GM06990 (cell line): ENCODE measurements at regions not wholly inside any gene's neighbourhood (a gene's known extent, or its start where the extent isn't known, plus 50 kb on each side); places are given as distances from the start of the nearest gene placed in this dataset.

Experiments
- DNase-seq: peaks from one replicate; pipeline ENCODE4 v3.0.0-alpha.2; 2011; ENCODE audit not compliant: insufficient read length; ENCODE audit errors: extremely low read depth
- H3K27me3 ChIP-seq: replicated peaks from 2 replicates; pipeline ENCODE4 v1.6.0; 2011; ENCODE audit warnings: low read length; ENCODE audit not compliant: control insufficient read depth, insufficient read depth
- H3K36me3 ChIP-seq: 2 replicates; pipeline ENCODE4 v1.5.1; 2011; ENCODE audit warnings: low read length; ENCODE audit not compliant: control insufficient read depth, insufficient read depth
- H3K4me3 ChIP-seq: replicated peaks from 2 replicates; pipeline ENCODE4 v1.5.1; 2011; ENCODE audit warnings: low read depth, mild to moderate bottlenecking, control low read depth, low read length
- TF ChIP-seq, protein P1 (sequence below): IDR thresholded peaks from 2 replicates; pipeline ENCODE4 v1.5.1; 2011; ENCODE audit warnings: low read length, control low read depth, mild to moderate bottlenecking, inconsistent platforms; ENCODE audit not compliant: insufficient read depth, poor library complexity, severe bottlenecking

DNA sequence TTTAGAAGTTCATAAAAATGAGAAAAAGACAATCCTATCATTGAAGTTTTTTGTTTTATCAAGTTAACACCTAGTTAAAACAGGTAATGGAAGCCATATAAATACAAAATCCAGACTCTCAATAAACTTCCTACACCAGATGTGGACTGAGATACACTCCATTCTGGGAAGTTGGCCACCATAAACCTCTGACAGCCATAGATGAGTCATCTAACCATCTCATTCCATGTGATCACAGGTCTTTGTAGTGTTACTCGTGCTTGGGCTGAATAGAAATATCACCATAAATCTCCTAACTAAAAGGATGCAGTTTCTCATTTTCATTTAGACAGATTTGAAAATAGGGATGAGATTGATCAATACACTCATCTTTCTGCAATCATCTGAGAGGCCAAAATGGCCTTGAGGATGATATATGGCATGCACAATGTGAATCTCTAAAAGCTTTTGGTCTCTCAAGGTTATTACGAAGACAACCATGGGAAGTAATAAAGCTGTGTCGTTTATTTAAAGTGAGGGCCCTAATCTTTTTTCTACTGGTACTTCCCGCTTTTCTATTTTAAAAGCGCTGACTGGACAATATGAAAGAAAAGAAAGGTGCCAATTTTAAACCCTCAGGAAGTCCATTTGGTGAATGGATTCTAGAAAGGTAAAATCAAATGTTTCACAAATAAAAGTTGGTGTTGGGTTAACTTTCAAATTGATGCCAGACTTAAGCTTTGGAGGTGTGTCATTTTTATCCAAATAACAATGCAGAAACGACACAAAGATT lies 155.5 kb downstream of the POLR2M start:
- Histone ChIP-seq H3K36me3 (no peaks in the 10 kb centered on the region), H3K27me3 (no peaks in the 10 kb centered on the region; the same call in 1 of the 2 replicates), H3K4me3 (no peak overlapping the region)
- TF ChIP-seq, protein P1, sequence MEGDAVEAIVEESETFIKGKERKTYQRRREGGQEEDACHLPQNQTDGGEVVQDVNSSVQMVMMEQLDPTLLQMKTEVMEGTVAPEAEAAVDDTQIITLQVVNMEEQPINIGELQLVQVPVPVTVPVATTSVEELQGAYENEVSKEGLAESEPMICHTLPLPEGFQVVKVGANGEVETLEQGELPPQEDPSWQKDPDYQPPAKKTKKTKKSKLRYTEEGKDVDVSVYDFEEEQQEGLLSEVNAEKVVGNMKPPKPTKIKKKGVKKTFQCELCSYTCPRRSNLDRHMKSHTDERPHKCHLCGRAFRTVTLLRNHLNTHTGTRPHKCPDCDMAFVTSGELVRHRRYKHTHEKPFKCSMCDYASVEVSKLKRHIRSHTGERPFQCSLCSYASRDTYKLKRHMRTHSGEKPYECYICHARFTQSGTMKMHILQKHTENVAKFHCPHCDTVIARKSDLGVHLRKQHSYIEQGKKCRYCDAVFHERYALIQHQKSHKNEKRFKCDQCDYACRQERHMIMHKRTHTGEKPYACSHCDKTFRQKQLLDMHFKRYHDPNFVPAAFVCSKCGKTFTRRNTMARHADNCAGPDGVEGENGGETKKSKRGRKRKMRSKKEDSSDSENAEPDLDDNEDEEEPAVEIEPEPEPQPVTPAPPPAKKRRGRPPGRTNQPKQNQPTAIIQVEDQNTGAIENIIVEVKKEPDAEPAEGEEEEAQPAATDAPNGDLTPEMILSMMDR = no peak
- no peak for DNase-seq

DNA sequence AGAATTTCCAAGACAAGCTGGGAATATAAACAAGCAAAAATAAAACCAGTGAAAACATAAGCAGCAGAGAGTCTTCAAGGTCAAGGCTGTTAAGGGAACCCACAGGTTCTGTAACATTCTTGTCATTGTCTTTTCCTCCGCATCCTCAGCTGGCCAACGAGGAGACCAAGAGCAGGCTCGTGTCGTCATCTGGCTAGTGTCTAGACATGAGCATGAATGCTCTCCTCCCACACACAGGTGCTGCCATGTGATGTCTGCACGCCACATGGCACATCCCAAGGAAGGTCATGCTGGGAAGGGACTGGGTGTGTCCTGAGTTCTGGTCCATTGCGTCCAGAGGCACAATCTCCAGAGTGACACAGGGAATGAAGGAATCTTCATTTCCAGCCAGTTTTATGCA lies 156.2 kb downstream of the POLR2M start:
- Histone ChIP-seq H3K27me3 (no peaks in the 10 kb centered on the region; the same call in 1 of the 2 replicates), H3K4me3 (no peak overlapping the region), H3K36me3 (no peaks in the 10 kb centered on the region)
- DNase-seq = no peak
- TF ChIP-seq, protein P1 = no peak

DNA sequence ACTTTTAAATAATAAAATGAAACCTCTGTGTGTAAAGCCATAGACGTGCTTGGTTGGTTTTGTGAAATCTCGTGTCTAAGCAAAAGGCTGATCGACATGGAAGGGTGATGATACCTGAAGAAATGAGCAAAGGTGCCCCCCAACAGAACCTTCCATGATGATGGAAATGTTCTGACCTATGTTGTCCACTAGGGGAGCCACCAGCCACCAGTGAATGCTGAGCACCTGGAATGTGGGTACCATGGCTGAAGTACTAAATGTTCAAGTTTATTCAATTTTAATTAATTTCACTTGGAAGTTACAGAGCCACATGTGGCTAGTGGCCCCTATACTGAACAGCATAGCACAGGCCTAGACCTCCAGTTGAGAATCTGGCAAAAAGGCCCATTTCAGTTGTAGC lies 158.8 kb downstream of the POLR2M start:
- H3K27me3 ChIP-seq = no peaks in the 10 kb centered on the region; the same call in 1 of the 2 replicates
- no peaks in the 10 kb centered on the region for H3K36me3 ChIP-seq
- no peak for DNase-seq
- TF ChIP-seq, protein P1 = peak; percentile 63
- no peak overlapping the region for H3K4me3 ChIP-seq

DNA sequence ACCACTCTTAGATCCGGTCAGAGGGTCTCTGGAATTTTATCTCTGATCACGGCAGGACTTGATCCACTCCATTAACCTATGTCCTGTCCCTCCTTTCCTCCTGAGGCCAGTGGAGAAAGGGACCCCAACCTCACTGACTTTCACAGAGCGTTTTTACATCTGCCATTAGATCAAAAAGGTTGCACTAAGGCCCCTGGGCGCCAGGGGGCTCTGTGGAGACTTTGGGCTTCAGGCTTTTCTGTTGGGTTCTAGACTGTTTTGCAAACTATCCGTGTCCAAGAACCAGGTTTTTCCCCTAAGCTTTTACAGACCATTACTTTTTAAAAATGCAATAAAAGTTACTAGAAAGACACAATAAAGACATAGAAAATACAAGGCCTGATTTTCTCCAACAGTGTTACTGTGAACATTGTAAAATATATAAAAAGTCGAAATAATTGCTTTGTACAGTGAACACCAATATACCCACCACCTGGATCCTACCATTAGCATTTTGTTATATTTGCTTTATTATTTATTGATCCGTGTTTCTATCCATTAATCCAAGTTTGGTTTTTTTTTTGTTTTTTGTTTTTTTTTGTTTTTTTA lies 159.7 kb downstream of the POLR2M start:
- no peak for DNase-seq
- Histone ChIP-seq H3K36me3 (no peaks in the 10 kb centered on the region), H3K27me3 (no peaks in the 10 kb centered on the region; the same call in 1 of the 2 replicates), H3K4me3 (no peak overlapping the region)
- TF ChIP-seq, protein P1 = peak; percentile 94

DNA sequence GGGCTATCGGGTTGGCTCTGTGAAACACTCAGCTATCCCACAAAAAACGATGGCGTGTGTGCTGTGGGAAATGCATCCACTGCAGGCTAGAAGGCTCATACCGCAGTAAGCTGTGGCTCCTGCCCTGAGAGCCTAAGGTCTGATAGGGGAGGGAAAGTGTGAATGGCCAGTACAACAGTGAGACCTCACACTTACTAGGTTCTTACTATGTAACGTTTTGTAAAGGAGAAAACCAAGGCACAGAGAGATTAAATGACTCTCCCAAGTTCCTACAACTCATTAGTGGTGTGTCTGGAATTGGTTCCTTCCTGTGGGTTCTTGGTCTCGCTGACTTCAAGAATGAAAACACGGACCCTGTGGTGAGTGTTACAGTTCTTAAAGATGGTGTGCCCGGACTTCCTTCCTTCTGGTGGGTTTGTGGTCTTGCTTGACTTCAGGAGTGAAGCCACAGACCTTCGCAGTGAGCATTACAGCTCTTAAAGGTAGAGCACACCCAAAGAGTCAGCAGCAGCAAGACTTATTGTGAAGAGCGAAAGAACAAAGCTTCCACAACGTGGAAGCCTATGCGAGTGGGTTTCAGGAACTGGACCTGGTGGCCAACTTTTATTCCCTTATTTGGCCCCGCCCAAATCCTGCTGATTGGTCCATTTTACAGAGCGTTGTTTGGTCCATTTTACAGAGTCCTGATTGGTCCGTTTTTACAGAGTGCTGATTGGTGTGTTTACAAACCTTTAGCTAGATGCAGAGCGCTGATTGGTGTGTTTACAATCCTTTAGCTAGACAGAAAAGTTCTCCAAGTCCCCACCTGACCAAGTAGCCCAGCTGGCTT lies 161.7 kb downstream of the POLR2M start:
- no peak overlapping the region for H3K4me3 ChIP-seq
- DNase-seq = no peak
- TF ChIP-seq, protein P1 = no peak
- no peaks in the 10 kb centered on the region; the same call in 1 of the 2 replicates for H3K27me3 ChIP-seq
- H3K36me3 ChIP-seq = no peaks in the 10 kb centered on the region
